ENCODE measurements at regions not wholly inside any gene's neighbourhood (a gene's known extent, or its start where the extent isn't known, plus 50 kb on each side); places are given as distances from the start of the nearest gene placed in this dataset.

DNA sequence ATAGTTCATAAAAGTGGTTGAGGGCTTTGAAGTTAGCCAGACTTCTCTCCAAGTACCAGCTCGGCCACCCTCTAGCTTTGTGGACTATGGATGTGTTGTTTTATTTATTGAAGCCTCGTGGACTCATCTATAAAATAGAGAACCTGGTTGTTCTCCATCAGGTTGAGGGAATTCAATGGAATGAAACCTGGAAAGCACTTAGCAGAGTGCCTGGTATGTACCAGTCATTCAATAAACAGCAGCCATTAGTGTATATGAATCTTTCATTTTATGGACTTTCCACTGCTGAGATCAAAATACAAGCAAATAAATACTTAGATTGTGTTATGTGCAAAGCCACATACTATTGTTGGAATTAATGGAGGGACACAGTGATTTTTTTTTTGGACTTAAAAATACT lies 206.8 kb downstream of the SOX4 start:
- no peak for TF ChIP-seq EZH2 (IDR thresholded peaks at IDR 0.05; ENCODE audit: low read length)
- no peak for TF ChIP-seq CTCF (optimal IDR thresholded peaks at IDR 0.05 in 1 of 3, IDR thresholded peaks at IDR 0.05 in 1 of 3, conservative IDR thresholded peaks at IDR 0.05 in 1 of 3; ENCODE audit: extremely low read depth in 1 of 3, insufficient read depth in 2 of 3, low read length in 3 of 3)

Data from keratinocyte (primary cell).